Calu3 (cell line): ENCODE measurements at regions not wholly inside any gene's neighbourhood (a gene's known extent, or its start where the extent isn't known, plus 50 kb on each side); places are given as distances from the start of the nearest gene placed in this dataset.

Source experiments
- BruUV-seq: library from RNA; stranded (reverse); fragments of 400-500 nt; replicated peaks from 2 replicates; lab custom pipeline; 2021; lab: Mats Ljungman, UMichigan
- CTCF ChIA-PET: fragments of 300-600 bp; sonication (Branson Sonifier 250); formaldehyde crosslinking; loops from one replicate; lab custom pipeline; 2022; ENCODE audit warnings: antibody characterized with exemption; lab: Charles Lee
- DNase-seq: peaks from one replicate; pipeline ENCODE4 v3.0.0; 2022
- H3K27ac Mint-ChIP-seq: one replicate; pipeline ENCODE4 v1.8.0; 2022; ENCODE audit warnings: mixed read lengths; ENCODE audit not compliant: unreplicated experiment
- H3K27me3 Mint-ChIP-seq: one replicate; pipeline ENCODE4 v1.8.0; 2022; ENCODE audit warnings: mixed read lengths; ENCODE audit not compliant: unreplicated experiment
- H3K36me3 Mint-ChIP-seq: one replicate; pipeline ENCODE4 v1.8.0; 2022; ENCODE audit warnings: mild to moderate bottlenecking, moderate library complexity, mixed read lengths; ENCODE audit not compliant: insufficient read depth, unreplicated experiment
- H3K4me1 Mint-ChIP-seq: one replicate; pipeline ENCODE4 v1.8.0; 2022; ENCODE audit warnings: mild to moderate bottlenecking, low read depth, mixed read lengths; ENCODE audit not compliant: unreplicated experiment
- H3K4me3 Mint-ChIP-seq: one replicate; pipeline ENCODE4 v1.8.0; 2022; ENCODE audit warnings: mild to moderate bottlenecking, low read depth, moderate library complexity, mixed read lengths; ENCODE audit not compliant: unreplicated experiment
- H3K9me3 Mint-ChIP-seq: one replicate; pipeline ENCODE4 v1.8.0; 2022; ENCODE audit warnings: low read depth, mixed read lengths; ENCODE audit not compliant: unreplicated experiment
- intact Hi-C: fragments of 100-400 bp; cut with micrococcal nuclease; formaldehyde crosslinking; loops from one replicate; pipeline ENCODE4 v1.10.0; 2022; ENCODE audit not compliant: unreplicated experiment
- TF ChIP-seq, protein P1 (sequence below): fragments of 200-600 bp; IDR thresholded peaks from one replicate; pipeline ENCODE4 v1.8.0; 2022; ENCODE audit warnings: antibody characterized with exemption; ENCODE audit not compliant: unreplicated experiment

- CTCF ChIA-PET, result no interaction called here
- H3K4me1 Mint-ChIP-seq, result no peaks in the 10 kb centered on the region
- H3K4me3 Mint-ChIP-seq, result no peak overlapping the region
- H3K27me3 Mint-ChIP-seq, result no peaks in the 10 kb centered on the region
- no peaks in the 10 kb centered on the region for H3K36me3 Mint-ChIP-seq
- BruUV-seq, result no TSS peak
- TF ChIP-seq, protein P1, sequence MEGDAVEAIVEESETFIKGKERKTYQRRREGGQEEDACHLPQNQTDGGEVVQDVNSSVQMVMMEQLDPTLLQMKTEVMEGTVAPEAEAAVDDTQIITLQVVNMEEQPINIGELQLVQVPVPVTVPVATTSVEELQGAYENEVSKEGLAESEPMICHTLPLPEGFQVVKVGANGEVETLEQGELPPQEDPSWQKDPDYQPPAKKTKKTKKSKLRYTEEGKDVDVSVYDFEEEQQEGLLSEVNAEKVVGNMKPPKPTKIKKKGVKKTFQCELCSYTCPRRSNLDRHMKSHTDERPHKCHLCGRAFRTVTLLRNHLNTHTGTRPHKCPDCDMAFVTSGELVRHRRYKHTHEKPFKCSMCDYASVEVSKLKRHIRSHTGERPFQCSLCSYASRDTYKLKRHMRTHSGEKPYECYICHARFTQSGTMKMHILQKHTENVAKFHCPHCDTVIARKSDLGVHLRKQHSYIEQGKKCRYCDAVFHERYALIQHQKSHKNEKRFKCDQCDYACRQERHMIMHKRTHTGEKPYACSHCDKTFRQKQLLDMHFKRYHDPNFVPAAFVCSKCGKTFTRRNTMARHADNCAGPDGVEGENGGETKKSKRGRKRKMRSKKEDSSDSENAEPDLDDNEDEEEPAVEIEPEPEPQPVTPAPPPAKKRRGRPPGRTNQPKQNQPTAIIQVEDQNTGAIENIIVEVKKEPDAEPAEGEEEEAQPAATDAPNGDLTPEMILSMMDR, result no peak
- peaks cover 3% of the 10 kb centered on the region for H3K9me3 Mint-ChIP-seq
- DNase-seq, result no peak
- no peak overlapping the region for H3K27ac Mint-ChIP-seq
- intact Hi-C loops, result no loop called here
Measured at GRCh38 chr11:134676516-134677287, 264.7 kb upstream of the B3GAT1 start.

- no peak overlapping the region for H3K4me3 Mint-ChIP-seq
- CTCF ChIA-PET, result no interaction called here
- no peak for DNase-seq
- BruUV-seq, result no TSS peak
- no peaks in the 10 kb centered on the region for H3K27me3 Mint-ChIP-seq
- peaks cover 3% of the 10 kb centered on the region for H3K9me3 Mint-ChIP-seq
- H3K4me1 Mint-ChIP-seq, result no peaks in the 10 kb centered on the region
- no peaks in the 10 kb centered on the region for H3K36me3 Mint-ChIP-seq
- H3K27ac Mint-ChIP-seq, result no peak overlapping the region
- TF ChIP-seq, protein P1, result no peak
- intact Hi-C loops, result no loop called here
Measured at GRCh38 chr11:134675983-134676382, 263.9 kb upstream of the B3GAT1 start.

DNA sequence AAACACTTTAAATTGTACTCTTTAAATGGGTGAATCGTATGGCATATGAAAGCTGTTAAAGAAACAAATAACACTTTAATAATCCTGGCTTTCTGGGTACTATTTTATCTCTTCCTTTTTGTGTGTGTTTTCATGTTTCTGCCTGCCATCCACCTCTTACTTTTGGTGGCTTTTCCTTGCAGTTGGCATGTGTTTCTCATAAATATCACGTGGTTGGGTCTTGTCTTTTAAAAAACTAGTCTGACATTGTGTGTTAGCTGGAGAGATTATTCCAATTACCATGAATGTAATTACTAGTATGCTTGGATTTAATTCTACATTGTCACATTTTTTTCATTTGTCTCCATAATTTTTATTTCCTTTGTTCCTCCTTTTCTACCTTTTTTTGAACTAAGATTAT, 262.9 kb upstream of the B3GAT1 start:
- Mint-ChIP-seq H3K36me3 (no peaks in the 10 kb centered on the region), H3K4me1 (no peaks in the 10 kb centered on the region), H3K9me3 (peaks cover 3% of the 10 kb centered on the region), H3K27ac (no peak overlapping the region), H3K4me3 (no peak overlapping the region), H3K27me3 (no peaks in the 10 kb centered on the region)
- TF ChIP-seq, protein P1, result no peak
- intact Hi-C loops, result no loop called here
- no peak for DNase-seq
- CTCF ChIA-PET, result no interaction called here
- BruUV-seq, result no TSS peak

DNA sequence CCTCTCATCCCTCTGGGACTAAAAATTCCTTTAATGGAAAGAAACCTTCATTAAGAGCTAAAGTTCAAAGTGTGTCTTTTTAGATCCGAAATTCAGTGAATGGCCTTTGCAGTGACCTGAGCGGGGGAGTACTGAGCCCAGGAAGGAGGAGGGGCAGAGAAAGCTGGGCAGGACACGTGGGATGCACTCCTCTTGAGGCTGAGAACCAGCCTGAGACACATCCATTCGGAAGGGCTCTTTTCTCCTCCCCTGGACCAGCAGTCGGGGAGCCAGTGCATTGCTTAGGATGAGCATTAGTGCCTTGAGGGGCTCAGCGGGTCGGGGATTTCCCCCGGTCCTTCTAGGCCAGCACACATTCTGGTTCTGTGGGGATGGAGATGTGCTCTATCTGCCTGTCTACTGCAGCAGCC, 258.9 kb upstream of the B3GAT1 start:
- no peak for DNase-seq
- intact Hi-C loops, result no loop called here
- TF ChIP-seq, protein P1, result no peak
- CTCF ChIA-PET, result no interaction called here
- no peak overlapping the region for H3K4me3 Mint-ChIP-seq
- no TSS peak for BruUV-seq
- H3K9me3 Mint-ChIP-seq, result peaks cover 3% of the 10 kb centered on the region
- no peaks in the 10 kb centered on the region for H3K36me3 Mint-ChIP-seq
- H3K27ac Mint-ChIP-seq, result no peak overlapping the region
- no peaks in the 10 kb centered on the region for H3K4me1 Mint-ChIP-seq
- H3K27me3 Mint-ChIP-seq, result no peaks in the 10 kb centered on the region
